ENCODE measurements at regions not wholly inside any gene's neighbourhood (a gene's known extent, or its start where the extent isn't known, plus 50 kb on each side); places are given as distances from the start of the nearest gene placed in this dataset.
"Not testable (repeated sequence)": the region's sequence is repeated elsewhere in the genome, so short reads cannot be mapped to it uniquely, and the experiment has no call there.

DNA sequence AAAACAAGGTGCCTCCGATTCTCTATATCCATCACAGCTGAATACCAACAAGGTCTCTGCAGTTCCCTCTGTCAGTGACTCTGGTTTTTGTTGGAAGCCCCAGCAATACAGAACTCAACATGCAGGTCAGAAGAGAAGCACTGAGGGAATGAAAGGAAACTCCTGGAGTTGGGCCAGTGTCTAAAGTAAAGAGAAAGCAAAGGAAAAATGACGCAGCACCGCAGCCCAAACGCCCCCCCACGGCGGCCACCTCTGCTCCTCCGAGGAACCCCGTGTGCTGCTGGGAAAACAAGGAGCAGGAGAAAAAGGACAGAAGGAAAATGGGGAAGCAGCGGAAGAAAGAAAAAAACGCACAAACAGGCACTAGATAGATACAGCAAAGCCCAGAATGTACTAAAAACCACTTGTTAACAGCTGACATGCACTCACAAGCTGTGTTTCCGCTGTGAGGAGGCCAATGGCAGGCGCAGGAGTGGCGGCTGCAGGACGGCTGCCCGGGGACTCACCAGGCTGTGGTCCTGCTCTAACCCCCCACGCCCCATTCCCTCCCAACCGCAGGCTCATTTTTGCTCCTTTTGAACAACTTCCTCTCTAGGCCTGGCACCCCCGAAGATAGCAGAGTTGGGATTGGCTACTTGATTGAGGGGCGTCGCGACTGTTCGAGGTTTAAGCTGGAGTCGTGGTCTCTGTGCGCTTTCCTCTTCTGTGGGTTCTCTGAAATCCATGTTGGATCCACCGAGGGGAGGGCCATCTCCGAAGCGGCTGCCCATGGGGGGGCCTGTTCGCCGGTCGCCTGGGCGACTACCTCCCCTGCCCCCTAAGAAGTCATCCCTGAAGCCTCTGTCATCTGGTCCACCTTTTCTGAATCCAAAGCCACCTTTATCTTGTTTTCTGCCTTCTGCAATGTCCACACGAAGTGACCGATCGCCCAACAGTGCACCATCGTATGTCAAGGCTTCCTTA, 204.8 kb downstream of the HIBADH start:
- not testable (repeated sequence) for DNase-seq

DNA sequence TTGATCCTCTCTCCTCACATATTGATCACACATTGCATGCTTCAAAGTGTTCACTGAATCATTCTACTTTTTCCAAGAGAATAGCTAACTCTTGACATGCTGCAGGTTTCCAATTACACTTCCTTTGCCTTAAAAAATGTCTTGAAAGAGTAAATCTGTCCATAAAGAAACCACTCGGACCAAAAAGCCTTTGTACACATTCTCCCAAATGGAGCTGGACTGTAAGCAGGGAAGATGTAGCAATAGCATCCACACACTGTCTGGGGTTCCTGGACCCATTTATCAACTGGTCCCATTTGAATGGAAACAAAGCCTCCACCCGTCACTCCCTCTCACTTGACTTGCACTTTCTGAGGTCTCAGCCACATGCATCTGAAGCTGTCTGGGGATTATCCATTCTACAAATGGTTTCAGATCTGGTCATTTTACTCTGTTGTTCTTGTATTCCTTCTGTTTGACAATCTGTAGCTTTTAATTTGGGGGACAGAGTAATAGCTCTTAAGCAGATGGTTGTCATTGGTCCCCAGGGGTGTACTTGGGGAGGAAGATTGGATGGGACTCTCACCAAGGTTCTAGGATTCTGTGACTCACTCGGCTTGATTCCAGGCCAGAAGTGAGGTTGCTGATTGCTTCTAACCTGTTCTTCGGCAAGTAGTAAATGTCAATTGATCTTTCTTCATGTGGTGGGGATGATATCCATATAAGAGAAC, 203.5 kb downstream of the HIBADH start:
- no peak for DNase-seq

GRCh38 chr7:27459731-27460053, 203.0 kb downstream of the HIBADH start:
- no peak for DNase-seq

GRCh38 chr7:27462575-27463270, 200.0 kb downstream of the HIBADH start:
- DNase-seq, result no peak

DNA sequence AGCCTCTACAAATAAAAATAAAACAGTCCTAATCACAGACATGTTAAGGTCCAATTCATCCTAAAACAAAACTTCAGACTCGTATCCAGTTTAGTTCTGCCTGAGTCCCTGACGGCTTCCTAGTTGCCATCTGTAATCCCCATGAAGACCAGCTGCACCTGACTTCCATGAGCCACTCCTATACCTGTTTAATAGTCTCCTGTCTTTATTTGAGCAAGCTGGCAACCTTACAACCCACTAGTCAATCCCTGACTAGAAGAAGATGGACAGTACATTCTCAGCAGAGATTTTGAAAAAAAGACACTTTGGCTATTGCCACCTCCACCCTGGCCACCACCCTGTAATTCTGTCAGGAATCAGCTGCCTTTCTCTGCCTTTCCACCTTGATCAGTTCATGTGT, 197.7 kb downstream of the HIBADH start:
- DNase-seq, result no peak

DNA sequence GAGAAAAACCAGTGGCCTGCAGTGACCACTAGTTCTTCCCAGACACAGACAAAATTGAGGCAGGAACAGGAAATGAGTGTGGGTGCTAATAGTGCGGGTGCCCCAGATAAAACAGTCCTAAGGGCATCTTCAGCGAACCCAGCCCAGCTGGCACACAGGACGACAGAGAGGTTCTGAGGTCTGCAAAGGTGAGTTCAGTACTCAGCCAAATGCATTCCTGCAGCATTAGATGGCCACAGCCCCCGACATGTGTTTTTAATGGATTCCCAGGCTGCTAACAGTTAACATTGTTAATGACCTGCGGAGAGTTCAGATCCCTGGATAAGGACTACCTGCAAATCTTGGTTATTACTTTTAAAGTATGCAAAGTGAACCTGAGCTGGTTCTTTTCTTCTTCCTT, 196.0 kb downstream of the HIBADH start:
- no peak for DNase-seq

- no peak for DNase-seq
Measured at GRCh38 chr7:27472043-27472442, 190.6 kb downstream of the HIBADH start.

All from nucleus accumbens (tissue), 56 donors.